Spleen (tissue), 11 donors: ENCODE measurements at regions not wholly inside any gene's neighbourhood (a gene's known extent, or its start where the extent isn't known, plus 50 kb on each side); places are given as distances from the start of the nearest gene placed in this dataset.

ENCODE experiments used
- DNase-seq: peaks from one replicate; pipeline ENCODE4 v3.0.0-alpha.2; 2020
- H3K27ac ChIP-seq, 8 donors: fragments of 200-600 bp; sonication (generic) in 7 of 8; 1 replicate in 4 of 8; 2 replicates in 4 of 8; pipeline versions ENCODE4 v1.5.0 to v1.8.0; 2016 to 2021; ENCODE audit warnings: inconsistent platforms in 4 of 8, mild to moderate bottlenecking in 4 of 8, moderate library complexity in 1 of 8
- H3K27me3 ChIP-seq, 7 donors: fragments of 200-600 bp; sonication (generic) in 6 of 7; replicated peaks in 1 of 7; 1 replicate in 4 of 7; 2 replicates in 3 of 7; pipeline versions ENCODE4 v1.5.0 to v1.8.0; 2016 to 2021; ENCODE audit warnings: inconsistent platforms in 3 of 7, mild to moderate bottlenecking in 1 of 7
- H3K36me3 ChIP-seq, 6 donors: fragments of 200-600 bp; sonication (generic) in 5 of 6; 1 replicate in 4 of 6; 2 replicates in 2 of 6; pipeline versions ENCODE4 v1.5.0 to v1.8.0; 2016 to 2021; ENCODE audit warnings: inconsistent platforms in 2 of 6
- H3K4me1 ChIP-seq, 6 donors: fragments of 200-600 bp; sonication (generic) in 5 of 6; 1 replicate in 3 of 6; 2 replicates in 3 of 6; pipeline versions ENCODE4 v1.5.0 to v1.8.0; 2016 to 2021; ENCODE audit warnings: inconsistent platforms in 3 of 6
- H3K4me3 ChIP-seq, 8 donors: fragments of 200-600 bp; sonication (generic) in 7 of 8; 1 replicate in 4 of 8; 2 replicates in 4 of 8; pipeline versions ENCODE4 v1.5.0 to v1.8.0; 2016 to 2021; ENCODE audit warnings: inconsistent platforms in 4 of 8, mild to moderate bottlenecking in 4 of 8, moderate library complexity in 2 of 8
- H3K9me3 ChIP-seq, 8 donors: fragments of 200-600 bp; sonication (generic) in 7 of 8; 1 replicate in 4 of 8; 2 replicates in 4 of 8; pipeline versions ENCODE4 v1.5.0 to v1.8.0; 2016 to 2021; ENCODE audit warnings: inconsistent platforms in 4 of 8
- POLR2A ChIP-seq, 3 donors: fragments of 450-650 bp; IDR thresholded peaks; one replicate each; pipeline ENCODE4 v1.5.1; 2017; ENCODE audit warnings: antibody characterized with exemption in 3 of 3, mild to moderate bottlenecking in 1 of 3
- POLR2AphosphoS5 ChIP-seq, 3 donors: sonication (generic); formaldehyde crosslinking; IDR thresholded peaks; one replicate each; pipeline ENCODE4 v1.5.1; 2017; ENCODE audit warnings: antibody characterized with exemption in 3 of 3
- WGBS, 5 donors: extraction: QIAGEN DNeasy Blood & Tissue Kit in 3 of 5; methylation state at CpG; one replicate each; pipeline versions ENCODE4 v1.1.5 to v1.1.7; 2013 to 2018; 5-methylcytosine and 5-hydroxymethylcytosine counted together
- intact Hi-C: fragments of 100-400 bp; cut with DNase I; formaldehyde crosslinking; loops from one replicate; pipeline ENCODE4 v1.15.0; 2023; ENCODE audit warnings: low total_unique reads
- TF ChIP-seq, protein P1 (sequence below), 11 experiments: fragments of 200-600 bp in 7 of 11; fragments of 450-650 bp in 4 of 11; sonication (generic) in 4 of 11; IDR thresholded peaks in 8 of 11; conservative IDR thresholded peaks in 3 of 11; 1 replicate in 7 of 11; 2 replicates in 4 of 11; pipeline versions ENCODE4 v1.4.0 to v1.8.0; 2016 to 2021; ENCODE audit warnings: antibody characterized with exemption in 11 of 11, inconsistent platforms in 4 of 11, mild to moderate bottlenecking in 1 of 11
- donor health status: healthy with polysubstance abuse.
- donor health status: DM: no; HTN: no; CAD: no; lungs with moderate emphysema.
- donor health status: DM: no; HTN: no; CAD: no.
- donor health status: Bipolar disorder and iron deficiency.
- donor health status: healthy.
- donor health status: DM: no; HTN: no; CAD: no.
- donor health status: DM: yes; HTN: yes; CAD: no.

DNA sequence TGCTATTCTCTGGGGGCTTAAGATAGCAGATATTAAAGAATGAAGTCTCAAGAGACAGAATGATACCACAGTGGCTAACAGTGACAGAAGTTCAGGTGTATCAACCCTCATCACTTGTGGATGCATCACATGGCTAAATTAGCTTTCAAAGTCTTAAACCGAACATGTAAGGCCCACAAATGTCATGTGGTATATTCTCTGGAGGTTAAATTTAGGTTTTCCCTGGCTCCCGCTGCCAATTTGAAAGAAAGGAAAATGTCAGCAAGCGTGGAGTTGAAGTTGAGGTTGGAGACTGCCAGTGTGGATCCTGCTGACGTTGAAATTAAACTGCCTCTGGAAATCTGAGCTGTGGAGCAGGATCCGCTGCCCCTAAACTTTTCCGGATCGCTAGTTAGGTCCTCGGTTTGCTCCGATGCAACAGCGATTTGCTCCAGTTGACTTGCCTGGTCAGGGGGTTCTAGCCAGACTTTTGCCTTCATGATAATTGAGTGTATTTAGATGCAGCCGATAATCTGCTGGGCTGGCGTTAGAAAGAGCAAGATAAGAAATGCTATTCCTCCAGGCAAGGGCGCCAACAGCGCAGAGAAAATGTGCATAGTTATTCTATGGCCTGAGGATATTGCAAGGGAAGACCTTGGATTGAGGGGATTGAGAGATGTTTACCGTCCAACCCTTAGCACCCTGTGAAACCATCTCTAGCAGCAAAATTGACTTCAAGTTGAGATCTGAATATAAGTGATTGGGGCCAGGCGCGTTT is 443.9 kb downstream of the TMEM114 start:
- Histone ChIP-seq H3K4me3 (no peak overlapping the region), H3K36me3 (no peaks in the 10 kb centered on the region), H3K27me3 (no peaks in the 10 kb centered on the region), H3K9me3 (peaks cover 0 to 25% (median 6%) of the 10 kb centered on the region in 8 donors), H3K27ac (no peak overlapping the region), H3K4me1 (no peaks in the 10 kb centered on the region)
- no peak for TF ChIP-seq POLR2AphosphoS5 (IDR thresholded peaks at IDR 0.05)
- no peak for TF ChIP-seq POLR2A (IDR thresholded peaks at IDR 0.05)
- TF ChIP-seq, protein P1, sequence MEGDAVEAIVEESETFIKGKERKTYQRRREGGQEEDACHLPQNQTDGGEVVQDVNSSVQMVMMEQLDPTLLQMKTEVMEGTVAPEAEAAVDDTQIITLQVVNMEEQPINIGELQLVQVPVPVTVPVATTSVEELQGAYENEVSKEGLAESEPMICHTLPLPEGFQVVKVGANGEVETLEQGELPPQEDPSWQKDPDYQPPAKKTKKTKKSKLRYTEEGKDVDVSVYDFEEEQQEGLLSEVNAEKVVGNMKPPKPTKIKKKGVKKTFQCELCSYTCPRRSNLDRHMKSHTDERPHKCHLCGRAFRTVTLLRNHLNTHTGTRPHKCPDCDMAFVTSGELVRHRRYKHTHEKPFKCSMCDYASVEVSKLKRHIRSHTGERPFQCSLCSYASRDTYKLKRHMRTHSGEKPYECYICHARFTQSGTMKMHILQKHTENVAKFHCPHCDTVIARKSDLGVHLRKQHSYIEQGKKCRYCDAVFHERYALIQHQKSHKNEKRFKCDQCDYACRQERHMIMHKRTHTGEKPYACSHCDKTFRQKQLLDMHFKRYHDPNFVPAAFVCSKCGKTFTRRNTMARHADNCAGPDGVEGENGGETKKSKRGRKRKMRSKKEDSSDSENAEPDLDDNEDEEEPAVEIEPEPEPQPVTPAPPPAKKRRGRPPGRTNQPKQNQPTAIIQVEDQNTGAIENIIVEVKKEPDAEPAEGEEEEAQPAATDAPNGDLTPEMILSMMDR (IDR thresholded peaks at IDR 0.05 in 8 of 11, conservative IDR thresholded peaks at IDR 0.05 in 3 of 11), result no peak
- intact Hi-C loops, result no loop called here
- WGBS, 5 donors, result 88 to 92% (median 89%) methylated on average over 17 of the region's 17 CpGs
- no peak for DNase-seq

DNA sequence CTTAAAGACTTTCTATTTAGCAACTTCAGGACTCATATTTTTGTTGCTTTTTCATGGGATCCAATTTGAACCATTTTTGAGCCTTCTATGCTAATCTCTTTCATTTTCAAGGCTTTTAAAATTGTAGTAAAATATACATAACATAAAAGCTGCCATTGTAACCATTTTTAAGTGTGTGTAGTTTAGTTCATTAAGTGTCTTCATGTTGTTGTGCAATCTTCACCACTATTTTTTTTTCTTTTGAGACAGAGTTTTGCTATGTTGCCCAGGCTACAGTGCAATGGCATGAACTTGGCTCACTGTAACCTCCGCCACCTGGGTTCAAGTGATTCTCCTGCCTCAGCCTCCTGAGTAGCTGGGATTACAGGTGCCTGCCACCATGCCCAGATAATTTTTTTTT is 451.6 kb downstream of the TMEM114 start:
- Histone ChIP-seq H3K4me3 (no peak overlapping the region), H3K9me3 (peaks cover 0 to 5% (median 0%) of the 10 kb centered on the region in 8 donors), H3K27me3 (no peaks in the 10 kb centered on the region), H3K27ac (no peak overlapping the region), H3K4me1 (no peaks in the 10 kb centered on the region), H3K36me3 (no peaks in the 10 kb centered on the region)
- TF ChIP-seq POLR2A (IDR thresholded peaks at IDR 0.05) (no peak), POLR2AphosphoS5 (IDR thresholded peaks at IDR 0.05) (no peak)
- TF ChIP-seq, protein P1 (IDR thresholded peaks at IDR 0.05 in 8 of 11, conservative IDR thresholded peaks at IDR 0.05 in 3 of 11), result no peak
- no peak for DNase-seq
- intact Hi-C loops, result no loop called here
- WGBS, 5 donors, result 92 to 100% (median 100%) methylated on average over 1 of the region's 1 CpG

DNA sequence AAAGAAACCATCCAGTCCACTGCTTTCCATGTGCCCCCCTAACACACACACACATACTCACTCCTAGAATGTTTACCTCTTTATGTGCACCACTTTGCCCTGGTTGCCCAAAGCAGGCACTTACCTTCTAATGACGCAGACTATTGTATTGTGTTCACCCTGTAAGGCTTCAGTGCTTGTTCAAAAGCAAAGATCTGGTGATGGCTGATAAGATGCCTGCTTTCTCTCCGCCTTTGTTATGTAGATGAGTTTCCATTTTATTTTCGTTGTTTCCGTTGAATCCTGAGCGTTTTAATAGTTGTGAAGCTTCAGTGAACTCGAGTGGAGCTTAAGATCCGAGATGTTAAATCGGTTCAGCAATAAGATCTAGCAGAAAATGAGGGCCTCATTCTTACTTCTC is 452.7 kb downstream of the TMEM114 start:
- Histone ChIP-seq H3K4me3 (no peak overlapping the region), H3K27ac (no peak overlapping the region), H3K9me3 (peaks cover 0 to 5% (median 2%) of the 10 kb centered on the region in 8 donors), H3K4me1 (no peaks in the 10 kb centered on the region), H3K27me3 (no peaks in the 10 kb centered on the region), H3K36me3 (no peaks in the 10 kb centered on the region)
- DNase-seq, result no peak
- WGBS, 5 donors, result 66 to 74% (median 71%) methylated on average over 8 of the region's 8 CpGs
- TF ChIP-seq, protein P1 (IDR thresholded peaks at IDR 0.05 in 8 of 11, conservative IDR thresholded peaks at IDR 0.05 in 3 of 11), result no peak
- TF ChIP-seq POLR2A (IDR thresholded peaks at IDR 0.05) (no peak), POLR2AphosphoS5 (IDR thresholded peaks at IDR 0.05) (no peak)
- intact Hi-C loops, result no loop called here

DNA sequence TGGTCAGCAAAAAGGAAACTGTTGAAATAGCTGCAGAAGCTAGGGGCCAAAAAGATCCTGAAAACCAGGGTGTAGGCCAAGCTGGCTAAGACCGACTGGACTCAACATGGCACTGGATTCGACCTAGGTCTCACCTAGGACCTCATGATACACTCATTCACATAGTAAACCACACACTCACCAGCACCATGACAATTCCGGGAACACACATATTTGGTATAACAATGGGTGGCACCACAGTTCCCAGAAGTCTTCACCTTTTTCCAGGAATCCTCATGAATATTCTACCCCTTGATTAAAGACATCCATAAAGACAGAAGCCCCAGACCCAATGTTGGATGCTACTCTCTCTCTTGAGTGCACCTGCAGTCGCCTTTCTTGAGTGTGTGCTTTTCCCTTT is 460.1 kb downstream of the TMEM114 start:
- no peak for TF ChIP-seq POLR2AphosphoS5 (IDR thresholded peaks at IDR 0.05)
- no peak for TF ChIP-seq POLR2A (IDR thresholded peaks at IDR 0.05)
- TF ChIP-seq, protein P1 (IDR thresholded peaks at IDR 0.05 in 8 of 11, conservative IDR thresholded peaks at IDR 0.05 in 3 of 11), result no peak
- Histone ChIP-seq H3K4me1 (no peaks in the 10 kb centered on the region), H3K36me3 (no peaks in the 10 kb centered on the region), H3K27me3 (no peaks in the 10 kb centered on the region), H3K27ac (no peak overlapping the region), H3K9me3 (peaks cover 0 to 24% (median 16%) of the 10 kb centered on the region in 8 donors), H3K4me3 (no peak overlapping the region)
- no peak for DNase-seq
- intact Hi-C loops, result no loop called here
- 67 to 78% (median 74%) methylated on average over 4 of the region's 4 CpGs for WGBS, 5 donors
